Neural crest cell (in vitro differentiated cells): ENCODE measurements at regions not wholly inside any gene's neighbourhood (a gene's known extent, or its start where the extent isn't known, plus 50 kb on each side); places are given as distances from the start of the nearest gene placed in this dataset.
"Not testable (repeated sequence)": the region's sequence is repeated elsewhere in the genome, so short reads cannot be mapped to it uniquely, and the experiment has no call there.

Source experiments
- DNase-seq: peaks from one replicate; pipeline ENCODE4 v3.0.0; 2021; ENCODE audit warnings: low read depth, mixed read lengths, low spot score
- H3K27ac Mint-ChIP-seq: one replicate; pipeline ENCODE4 v1.8.0; 2021; ENCODE audit warnings: mild to moderate bottlenecking, mixed read lengths; ENCODE audit not compliant: unreplicated experiment
- H3K27me3 Mint-ChIP-seq: 2 replicates; pipeline ENCODE4 v1.8.0; 2021; ENCODE audit warnings: low read depth, mild to moderate bottlenecking, mixed read lengths
- H3K36me3 Mint-ChIP-seq: 2 replicates; pipeline ENCODE4 v1.8.0; 2021; ENCODE audit warnings: low read depth, mild to moderate bottlenecking, mixed read lengths
- H3K4me1 Mint-ChIP-seq: 2 replicates; pipeline ENCODE4 v1.8.0; 2021; ENCODE audit warnings: mixed read lengths
- H3K4me3 Mint-ChIP-seq: one replicate; pipeline ENCODE4 v1.8.0; 2021; ENCODE audit warnings: mild to moderate bottlenecking, mixed read lengths
- H3K9me3 Mint-ChIP-seq: 2 replicates; pipeline ENCODE4 v1.8.0; 2021; ENCODE audit warnings: mixed read lengths
- TF ChIP-seq, protein P1 (sequence below): fragments of 200-600 bp; sonication (generic); conservative IDR thresholded peaks from 2 replicates; pipeline ENCODE4 v1.5.0; 2021; ENCODE audit warnings: antibody characterized with exemption, mild to moderate bottlenecking

DNA sequence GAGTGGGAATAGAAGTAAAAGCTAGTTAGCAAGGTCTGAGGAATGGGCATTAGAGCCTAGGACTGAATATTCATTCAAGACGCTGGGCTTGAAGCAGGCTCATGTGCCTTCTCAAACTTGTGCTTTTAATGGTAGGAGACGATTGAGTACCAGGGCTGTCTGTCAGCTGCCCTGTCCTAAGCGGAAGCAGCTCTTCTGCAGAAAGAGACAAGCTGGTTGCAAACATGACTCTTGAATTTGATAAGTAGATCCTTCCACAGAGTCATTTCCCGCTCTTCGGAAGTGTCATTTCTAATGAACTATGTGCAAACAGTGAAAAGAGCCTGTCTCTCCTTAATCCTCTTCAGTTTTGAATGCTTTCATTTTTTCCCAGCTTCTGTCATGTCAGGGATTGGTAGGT is 176.4 kb downstream of the TFAP2B start:
- no peak overlapping the region for H3K4me3 Mint-ChIP-seq
- no peak overlapping the region for H3K27ac Mint-ChIP-seq
- H3K36me3 Mint-ChIP-seq: no peaks in the 10 kb centered on the region
- H3K4me1 Mint-ChIP-seq: no peaks in the 10 kb centered on the region
- H3K27me3 Mint-ChIP-seq: no peaks in the 10 kb centered on the region
- TF ChIP-seq, protein P1, sequence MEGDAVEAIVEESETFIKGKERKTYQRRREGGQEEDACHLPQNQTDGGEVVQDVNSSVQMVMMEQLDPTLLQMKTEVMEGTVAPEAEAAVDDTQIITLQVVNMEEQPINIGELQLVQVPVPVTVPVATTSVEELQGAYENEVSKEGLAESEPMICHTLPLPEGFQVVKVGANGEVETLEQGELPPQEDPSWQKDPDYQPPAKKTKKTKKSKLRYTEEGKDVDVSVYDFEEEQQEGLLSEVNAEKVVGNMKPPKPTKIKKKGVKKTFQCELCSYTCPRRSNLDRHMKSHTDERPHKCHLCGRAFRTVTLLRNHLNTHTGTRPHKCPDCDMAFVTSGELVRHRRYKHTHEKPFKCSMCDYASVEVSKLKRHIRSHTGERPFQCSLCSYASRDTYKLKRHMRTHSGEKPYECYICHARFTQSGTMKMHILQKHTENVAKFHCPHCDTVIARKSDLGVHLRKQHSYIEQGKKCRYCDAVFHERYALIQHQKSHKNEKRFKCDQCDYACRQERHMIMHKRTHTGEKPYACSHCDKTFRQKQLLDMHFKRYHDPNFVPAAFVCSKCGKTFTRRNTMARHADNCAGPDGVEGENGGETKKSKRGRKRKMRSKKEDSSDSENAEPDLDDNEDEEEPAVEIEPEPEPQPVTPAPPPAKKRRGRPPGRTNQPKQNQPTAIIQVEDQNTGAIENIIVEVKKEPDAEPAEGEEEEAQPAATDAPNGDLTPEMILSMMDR: no peak
- DNase-seq: no peak
- no peaks in the 10 kb centered on the region for H3K9me3 Mint-ChIP-seq

DNA sequence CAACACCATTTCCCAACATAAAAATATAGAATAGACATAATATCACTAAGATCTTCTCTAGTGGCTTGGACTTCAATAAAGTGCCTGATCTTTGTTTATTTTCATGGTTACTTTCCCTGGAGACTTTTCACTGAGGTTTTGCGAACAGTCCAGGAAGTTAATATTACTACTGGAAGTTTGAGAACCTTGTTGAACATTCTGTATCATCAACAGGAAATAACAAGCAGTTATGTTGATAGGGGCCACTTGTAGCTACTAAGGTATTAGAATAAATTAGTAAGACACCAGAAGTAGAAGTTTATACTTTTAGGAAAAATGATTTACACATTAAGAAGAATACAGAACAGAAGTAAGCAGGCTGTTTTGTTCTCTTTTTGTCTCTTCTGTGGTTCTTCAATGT is 180.2 kb downstream of the TFAP2B start:
- no peak overlapping the region for H3K27ac Mint-ChIP-seq
- TF ChIP-seq, protein P1: no peak
- DNase-seq: no peak
- H3K36me3 Mint-ChIP-seq: no peaks in the 10 kb centered on the region
- H3K4me3 Mint-ChIP-seq: no peak overlapping the region
- H3K4me1 Mint-ChIP-seq: no peaks in the 10 kb centered on the region
- no peaks in the 10 kb centered on the region for H3K27me3 Mint-ChIP-seq
- H3K9me3 Mint-ChIP-seq: no peaks in the 10 kb centered on the region

DNA sequence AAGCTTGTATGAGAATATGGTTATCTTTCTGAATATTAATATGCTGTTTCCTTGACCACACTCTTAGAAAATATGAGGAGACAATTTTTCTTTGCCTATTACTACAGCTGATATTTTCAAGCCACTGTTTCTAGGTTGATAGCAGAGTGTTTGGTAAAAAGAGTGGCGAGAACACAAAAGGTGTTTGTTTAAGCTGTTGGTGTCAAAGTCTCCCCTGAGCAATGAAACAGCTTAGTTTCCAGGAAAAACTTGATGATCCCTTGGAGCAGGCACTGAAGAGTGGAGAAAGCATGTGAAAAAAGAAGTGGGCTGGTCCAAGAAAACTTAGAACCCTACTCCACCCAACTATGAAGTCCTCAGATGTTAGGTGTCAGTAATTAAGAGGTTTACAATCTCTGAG is 182.7 kb downstream of the TFAP2B start:
- TF ChIP-seq, protein P1: no peak
- Mint-ChIP-seq H3K9me3 (no peaks in the 10 kb centered on the region), H3K4me3 (no peak overlapping the region), H3K36me3 (no peaks in the 10 kb centered on the region), H3K27ac (no peak overlapping the region), H3K27me3 (no peaks in the 10 kb centered on the region), H3K4me1 (no peaks in the 10 kb centered on the region)
- DNase-seq: no peak

DNA sequence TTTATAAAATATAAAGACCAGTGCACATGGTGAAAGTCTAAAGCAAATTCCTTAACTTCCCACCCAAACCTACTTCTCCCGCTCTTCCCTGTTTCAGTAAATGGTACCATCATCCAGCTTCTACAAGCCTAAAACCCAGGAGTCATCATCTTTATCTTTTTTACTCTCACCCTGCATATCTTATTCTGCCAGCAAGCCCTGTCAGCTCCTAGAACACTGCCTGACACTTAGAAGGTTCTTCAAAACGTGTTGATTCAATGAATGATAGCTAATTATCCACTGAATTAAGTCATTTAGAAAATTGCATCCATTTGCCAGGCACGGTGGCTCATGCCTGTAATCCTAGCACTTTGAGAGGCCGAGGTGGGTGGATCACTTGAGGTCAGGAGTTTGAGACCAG is 185.7 kb downstream of the TFAP2B start:
- Mint-ChIP-seq H3K4me3 (no peak overlapping the region), H3K27me3 (no peaks in the 10 kb centered on the region), H3K36me3 (no peaks in the 10 kb centered on the region), H3K27ac (no peak overlapping the region), H3K4me1 (no peaks in the 10 kb centered on the region), H3K9me3 (peaks cover 5% of the 10 kb centered on the region)
- TF ChIP-seq, protein P1: no peak
- no peak for DNase-seq

DNA sequence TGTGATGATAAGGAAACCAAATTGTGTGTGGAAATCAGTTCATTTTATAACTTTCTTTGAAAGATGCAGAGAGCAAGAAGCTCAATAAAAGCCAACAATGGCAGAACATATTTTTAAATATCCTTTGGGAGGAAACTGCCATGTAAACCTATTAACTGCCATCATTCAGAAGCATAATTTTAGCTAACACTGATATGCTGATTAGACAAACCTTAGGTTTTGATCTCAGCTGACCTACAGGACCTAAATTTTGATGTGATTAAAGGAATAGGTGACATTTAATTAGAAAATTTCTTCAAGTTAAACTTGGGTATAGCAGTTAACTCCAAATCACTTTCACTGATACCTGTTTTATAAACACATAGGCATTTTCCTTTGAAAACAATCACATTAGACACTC is 187.1 kb downstream of the TFAP2B start:
- no peak for DNase-seq
- Mint-ChIP-seq H3K4me3 (no peak overlapping the region), H3K9me3 (peaks cover 5% of the 10 kb centered on the region), H3K4me1 (no peaks in the 10 kb centered on the region), H3K27ac (no peak overlapping the region), H3K36me3 (no peaks in the 10 kb centered on the region), H3K27me3 (no peaks in the 10 kb centered on the region)
- TF ChIP-seq, protein P1: no peak

DNA sequence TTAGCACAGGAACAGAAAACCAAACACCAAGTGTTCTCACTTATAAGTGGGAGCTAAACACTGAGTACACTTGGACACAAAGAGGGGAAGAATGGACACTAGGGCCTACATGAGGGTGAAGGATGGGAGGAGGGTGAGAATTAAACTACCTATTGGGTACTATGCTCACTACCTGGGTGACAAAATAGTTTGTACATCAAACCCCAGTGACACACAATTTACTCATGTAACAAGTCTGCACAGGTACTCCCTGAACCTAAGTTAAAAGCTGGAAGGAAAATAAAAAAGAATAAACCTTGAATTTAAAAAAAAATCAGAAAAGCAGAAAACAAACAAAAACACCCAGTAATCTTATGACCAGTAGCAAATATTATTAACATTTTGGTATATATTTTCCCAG is 188.6 kb downstream of the TFAP2B start:
- TF ChIP-seq, protein P1: no peak
- no peaks in the 10 kb centered on the region for H3K27me3 Mint-ChIP-seq
- DNase-seq: no peak
- no peak overlapping the region for H3K4me3 Mint-ChIP-seq
- no peaks in the 10 kb centered on the region for H3K36me3 Mint-ChIP-seq
- H3K27ac Mint-ChIP-seq: no peak overlapping the region
- H3K4me1 Mint-ChIP-seq: no peaks in the 10 kb centered on the region
- peaks cover 5% of the 10 kb centered on the region for H3K9me3 Mint-ChIP-seq

DNA sequence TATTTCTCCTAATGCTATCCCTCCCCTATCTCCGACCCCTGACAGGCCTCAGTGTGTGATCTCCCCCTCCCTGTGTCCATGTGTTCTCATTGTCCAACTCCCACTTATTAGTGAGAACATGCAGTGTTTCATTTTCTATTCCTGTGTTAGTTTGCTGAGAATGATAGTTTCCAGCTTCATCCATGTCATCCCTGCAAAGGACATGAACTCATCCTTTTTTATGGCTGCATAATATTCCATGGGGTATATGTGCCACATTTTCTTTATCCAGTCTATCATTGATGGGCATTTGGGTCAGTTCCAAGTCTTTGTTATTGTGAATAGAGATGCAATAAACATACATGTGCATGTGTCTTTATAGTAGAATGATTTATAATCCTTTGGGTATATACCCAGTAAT is 190.0 kb downstream of the TFAP2B start:
- not testable (repeated sequence) for H3K4me3 Mint-ChIP-seq, H3K9me3 Mint-ChIP-seq, H3K36me3 Mint-ChIP-seq, H3K27me3 Mint-ChIP-seq, H3K27ac Mint-ChIP-seq, DNase-seq, H3K4me1 Mint-ChIP-seq
